SKM-1 treated with dmso at 0.1 percent for 144 hours (cell line): ENCODE measurements at regions not wholly inside any gene's neighbourhood (a gene's known extent, or its start where the extent isn't known, plus 50 kb on each side); places are given as distances from the start of the nearest gene placed in this dataset.

ENCODE experiments used
- DNase-seq: peaks from one replicate; lab custom pipeline; 2025; ENCODE audit not compliant: unreplicated experiment; lab: John Stamatoyannopoulos, UW

GRCh38 chr3:35849496-35849895 is 210.2 kb downstream of the ARPP21 start:
- no peak for DNase-seq

DNA sequence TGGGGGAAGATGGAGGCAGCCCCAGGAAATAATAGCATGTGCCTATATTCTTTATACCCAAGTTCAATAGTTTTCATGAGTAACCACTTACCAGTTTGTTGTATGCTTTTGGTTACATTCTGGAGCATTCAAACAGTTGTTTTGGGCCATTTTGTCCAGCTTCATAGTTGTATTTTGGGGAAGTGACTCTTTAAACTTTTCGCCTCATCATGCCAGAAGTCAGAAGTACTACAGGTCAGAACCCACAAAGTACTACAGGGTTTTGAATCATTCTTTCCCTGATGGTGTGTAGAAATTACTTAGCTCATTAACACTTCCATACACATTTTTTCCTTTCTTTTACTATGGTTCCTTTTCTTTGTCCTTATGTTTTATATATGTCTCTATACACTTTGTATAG is 210.6 kb downstream of the ARPP21 start:
- DNase-seq, result no peak

DNA sequence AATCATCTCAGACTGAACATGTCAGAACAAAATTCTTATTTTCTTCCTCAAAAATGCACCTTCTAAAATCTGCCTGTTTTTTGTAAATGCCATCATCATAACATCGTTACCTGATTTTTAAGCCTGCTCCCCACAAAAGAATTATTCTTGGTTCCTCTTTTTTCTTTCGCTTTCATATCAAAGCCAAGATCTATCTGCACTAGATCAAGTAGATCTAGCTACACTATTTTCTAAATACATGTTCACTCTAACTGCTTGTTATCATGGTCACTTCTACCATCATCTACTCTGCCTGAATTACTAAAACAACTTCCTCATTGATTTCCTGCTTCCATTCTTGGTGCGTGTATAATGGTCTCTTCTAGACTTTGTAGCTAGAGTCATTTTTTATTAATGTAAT is 217.7 kb downstream of the ARPP21 start:
- no peak for DNase-seq

- DNase-seq, result no peak
Measured at GRCh38 chr3:35862057-35862456, 222.7 kb downstream of the ARPP21 start.

DNA sequence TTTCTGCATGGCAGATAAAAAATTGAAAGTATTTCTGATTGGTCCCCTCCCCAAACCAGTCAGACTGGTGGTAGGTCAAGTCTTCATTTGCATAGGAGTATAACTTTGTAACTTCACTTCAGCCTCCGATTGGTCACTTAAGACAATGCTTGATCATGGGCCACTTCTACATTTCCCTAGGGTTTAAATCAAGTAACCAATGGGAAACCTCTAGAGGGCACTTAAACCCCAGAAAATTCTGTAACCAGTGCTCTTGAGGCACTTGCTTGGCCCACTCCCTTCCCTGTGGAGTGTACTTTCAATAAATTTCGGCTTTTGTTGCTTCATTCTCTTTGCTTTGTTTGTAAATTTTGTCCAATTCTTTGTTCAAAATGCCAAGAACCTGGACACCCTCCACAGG is 225.5 kb downstream of the ARPP21 start:
- no peak for DNase-seq

- DNase-seq, result no peak
Measured at GRCh38 chr3:35867791-35868190, 228.5 kb downstream of the ARPP21 start.

DNA sequence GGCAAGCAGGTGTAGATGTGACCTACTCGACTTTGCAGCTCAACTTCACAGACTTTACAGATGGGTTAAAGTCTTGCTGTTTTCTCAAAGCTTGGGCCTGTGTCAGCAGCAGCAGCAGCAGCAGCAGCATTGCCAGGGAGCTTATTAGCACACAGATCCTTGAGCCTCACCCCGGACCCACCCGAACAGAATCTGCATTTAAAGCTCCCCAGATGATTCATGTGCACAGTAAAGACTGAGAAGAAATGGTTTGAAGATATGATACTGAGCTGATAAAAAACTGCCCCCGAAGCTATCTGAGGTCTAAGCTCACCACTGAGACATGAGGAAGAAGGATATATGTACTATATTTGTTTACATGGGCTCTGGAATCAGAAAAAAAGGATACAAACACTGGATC is 231.7 kb downstream of the ARPP21 start:
- no peak for DNase-seq

DNA sequence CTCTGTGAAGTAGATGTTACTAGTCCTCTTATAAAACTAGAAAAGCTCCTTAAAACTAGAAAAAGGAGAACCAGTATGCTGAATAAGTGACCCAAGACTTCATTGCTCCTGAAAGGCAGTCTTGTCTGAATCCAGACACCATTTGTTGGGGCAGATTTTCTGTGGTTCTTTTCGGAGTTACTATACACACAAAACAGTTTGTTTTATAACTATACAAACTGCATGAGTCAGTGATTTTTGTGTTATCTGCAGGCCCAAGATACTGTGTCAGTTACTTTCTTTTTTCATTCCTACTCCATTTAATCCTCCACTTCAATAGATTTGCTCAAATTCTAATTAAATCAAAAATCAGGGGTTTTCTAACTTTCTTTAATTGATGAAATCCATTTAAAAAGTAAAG is 244.6 kb downstream of the ARPP21 start:
- no peak for DNase-seq

- DNase-seq, result no peak
Measured at GRCh38 chr3:35894735-35895134, 255.4 kb downstream of the ARPP21 start.

- DNase-seq, result no peak
Measured at GRCh38 chr3:35899245-35899644, 259.9 kb downstream of the ARPP21 start.

- no peak for DNase-seq
Measured at GRCh38 chr3:35900079-35900478, 260.8 kb downstream of the ARPP21 start.

DNA sequence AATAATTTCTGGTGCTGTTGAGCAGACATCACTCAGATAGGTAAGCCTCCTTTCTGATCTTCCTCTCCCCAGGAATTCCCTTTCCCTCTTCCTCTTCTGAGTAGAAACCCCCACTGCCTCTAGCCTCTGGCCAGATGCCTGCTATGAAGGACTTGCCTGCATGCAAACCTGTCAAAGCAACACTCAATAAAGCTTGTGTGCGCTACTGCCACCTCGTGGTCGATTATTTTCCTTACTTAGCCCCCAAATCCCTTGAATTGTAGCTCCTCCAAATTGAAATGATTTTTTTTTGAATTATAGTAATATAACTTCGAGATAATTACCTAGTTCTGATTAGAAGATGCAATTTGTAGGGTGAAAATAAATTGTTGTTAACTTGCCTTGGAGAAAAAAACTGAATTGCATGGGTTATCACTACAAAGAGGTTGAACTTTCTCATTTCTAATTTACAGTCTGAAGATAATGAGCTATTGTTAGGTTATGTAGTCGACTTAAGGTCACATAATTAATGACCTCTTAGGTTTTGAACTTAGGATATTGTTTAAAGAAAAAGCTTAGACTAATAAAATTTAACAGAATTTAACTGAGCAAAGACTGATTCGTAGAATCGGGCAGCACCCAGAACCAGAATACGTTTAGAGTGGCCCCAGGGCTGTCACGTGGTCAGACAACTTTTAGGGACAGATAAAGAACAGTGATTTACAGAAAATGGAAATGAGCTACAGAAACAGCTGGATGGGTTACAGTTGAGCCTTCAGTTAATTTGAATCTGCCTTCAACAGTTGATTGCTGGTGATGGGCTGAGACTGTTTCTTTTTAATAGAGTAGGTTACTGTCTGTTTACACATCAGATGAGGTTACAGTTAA is 269.3 kb downstream of the ARPP21 start:
- peak; percentile 47 for DNase-seq

DNA sequence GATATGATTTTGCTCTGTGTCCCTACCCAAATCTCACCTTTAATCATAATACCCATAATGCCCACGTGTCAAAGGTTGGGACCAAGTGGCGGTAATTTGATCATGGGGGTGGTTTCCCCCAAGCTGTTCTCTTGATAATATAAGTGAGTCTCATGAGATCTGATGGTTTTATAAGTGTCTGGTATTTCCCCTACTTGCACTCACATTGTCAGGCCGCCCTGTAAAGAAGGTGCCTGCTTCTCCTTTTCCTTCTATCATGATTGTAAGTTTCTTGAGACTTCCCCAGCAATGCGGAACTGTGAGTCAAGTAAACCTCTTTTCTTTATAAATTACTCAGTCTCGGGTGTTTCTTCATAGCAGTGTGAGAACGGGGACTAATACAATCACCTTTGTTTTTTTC is 279.8 kb downstream of the ARPP21 start:
- no peak for DNase-seq

GRCh38 chr3:35921718-35922117 is 282.4 kb downstream of the ARPP21 start:
- no peak for DNase-seq

- peak; percentile 16 for DNase-seq
Measured at GRCh38 chr3:35924070-35924469, 284.7 kb downstream of the ARPP21 start.

DNA sequence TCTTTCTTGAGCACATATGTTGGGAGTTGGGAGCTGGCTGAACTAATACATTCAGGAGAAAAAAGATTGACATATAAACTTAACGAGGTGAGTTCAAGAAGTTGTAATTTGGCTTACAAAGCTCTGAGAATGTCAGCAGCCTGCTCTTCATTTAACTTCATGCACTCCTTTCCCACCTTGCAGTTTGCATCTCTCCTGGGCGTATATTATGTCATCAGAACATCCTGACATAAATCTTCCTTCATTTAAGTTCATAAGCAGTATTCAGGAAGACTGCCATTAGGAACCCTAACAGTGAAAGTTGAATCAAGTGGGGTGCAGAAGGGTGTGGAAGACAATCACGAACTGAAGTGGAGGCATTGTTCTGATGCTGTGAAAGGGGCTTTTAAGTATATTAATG is 288.1 kb downstream of the ARPP21 start:
- DNase-seq, result no peak

DNA sequence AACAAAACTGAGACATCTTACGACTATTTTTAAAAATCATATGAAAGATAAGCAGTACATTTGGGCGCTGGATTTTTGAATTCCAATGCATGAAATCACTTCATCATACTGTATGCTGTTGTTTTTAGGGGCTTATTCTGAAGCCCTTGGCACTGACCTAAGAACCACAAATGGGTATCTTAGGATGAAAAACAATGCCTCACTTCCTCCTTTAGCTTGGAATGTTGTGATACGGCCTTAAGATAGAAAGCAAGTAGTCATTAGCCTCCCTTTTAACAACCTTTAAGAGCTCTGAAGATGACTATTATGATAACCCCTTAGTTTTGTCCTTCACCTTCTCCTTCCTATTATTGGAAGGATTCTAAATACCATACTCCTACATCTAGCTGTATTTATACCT is 289.8 kb downstream of the ARPP21 start:
- DNase-seq, result no peak

DNA sequence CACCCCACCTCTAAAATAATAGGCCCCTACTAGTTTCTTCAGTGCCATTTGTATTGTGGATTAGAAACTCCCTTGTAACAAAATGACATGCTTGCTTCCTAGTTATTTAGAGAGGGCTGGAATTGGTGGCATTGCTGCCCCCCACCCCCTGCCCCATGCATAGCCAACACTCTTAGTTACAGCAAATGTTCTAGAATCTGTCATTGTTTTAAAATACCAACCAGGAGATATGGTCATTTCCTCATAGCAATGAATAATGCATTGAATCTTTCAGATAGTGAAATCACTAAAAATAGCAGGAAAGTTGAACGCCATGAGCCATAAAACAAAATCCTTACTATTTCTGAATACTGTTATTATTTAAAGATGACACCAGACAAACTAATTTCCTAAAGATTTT is 292.5 kb downstream of the ARPP21 start:
- no peak for DNase-seq

- DNase-seq, result peak; percentile 64
Measured at GRCh38 chr3:35932995-35933394, 293.7 kb downstream of the ARPP21 start.

DNA sequence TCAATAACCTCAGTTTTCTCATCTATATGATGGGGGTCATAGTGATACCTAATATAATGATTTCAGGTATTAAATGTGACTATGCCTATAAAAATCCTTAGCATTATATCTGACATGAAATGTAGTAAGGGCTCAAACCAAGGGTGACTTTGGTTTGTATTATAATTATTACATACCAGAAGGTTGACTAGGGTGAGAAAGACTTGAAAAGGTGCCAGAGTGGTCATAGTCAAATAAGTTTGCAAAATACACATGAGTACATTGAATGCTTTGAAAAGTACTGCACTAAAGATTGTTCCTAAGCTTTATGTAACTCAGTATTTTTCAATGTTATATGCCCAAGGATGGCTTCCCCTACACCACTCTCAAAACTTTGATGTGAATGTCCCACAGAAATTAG is 297.2 kb downstream of the ARPP21 start:
- no peak for DNase-seq

GRCh38 chr3:35944926-35945710 is 305.8 kb downstream of the ARPP21 start:
- DNase-seq, result no peak

DNA sequence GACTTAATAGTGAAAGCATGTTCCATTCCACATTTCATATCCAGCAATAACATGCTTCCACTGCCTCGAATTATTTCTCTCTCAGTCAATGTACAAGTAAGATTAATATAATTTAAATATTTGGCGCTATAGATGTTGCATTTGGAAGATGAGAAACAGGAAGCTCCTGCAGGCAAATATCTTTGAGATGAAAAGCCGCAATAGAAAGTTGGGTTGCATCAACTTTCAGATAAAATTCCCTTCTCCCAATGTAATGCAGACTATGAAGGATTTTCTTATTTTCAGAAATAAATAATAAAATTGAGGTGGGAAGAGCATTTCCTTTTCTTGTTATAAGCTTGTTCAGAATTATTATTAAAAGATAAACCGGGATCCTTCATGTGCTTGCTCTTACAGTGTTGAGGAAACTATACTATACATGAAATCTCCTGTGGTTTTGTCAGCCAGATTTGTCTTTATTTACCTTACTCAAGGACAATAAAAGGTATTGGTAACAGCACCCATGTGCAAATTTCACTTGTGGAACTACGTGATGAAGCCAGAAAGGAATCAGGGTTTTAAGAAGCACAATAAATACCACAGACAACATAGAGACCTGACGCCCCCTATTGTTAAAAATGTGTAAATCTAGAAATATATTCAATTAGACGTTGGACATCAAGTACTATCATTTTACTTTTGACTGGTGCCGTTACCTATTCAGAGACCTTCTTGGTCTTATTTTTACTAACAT is 307.0 kb downstream of the ARPP21 start:
- DNase-seq, result peak; percentile 9
